Activated naive CD8-positive, alpha-beta T cell treated with anti-CD3 and anti-CD28 coated beads, Interleukin-2, amount 50 U/mL, for 24 hours (primary cell): ENCODE measurements at regions not wholly inside any gene's neighbourhood (a gene's known extent, or its start where the extent isn't known, plus 50 kb on each side); places are given as distances from the start of the nearest gene placed in this dataset.
"Not testable (repeated sequence)": the region's sequence is repeated elsewhere in the genome, so short reads cannot be mapped to it uniquely, and the experiment has no call there.

Experiments used
- ATAC-seq: fragments of 150-1000 bp; cut with Tn5 transposase; one replicate; pipeline ENCODE4 v1.10.0; 2021
- DNase-seq: peaks from one replicate; pipeline ENCODE4 v3.0.0; 2021
- H3K27ac Mint-ChIP-seq: one replicate; pipeline ENCODE4 v1.8.0; 2021; ENCODE audit warnings: mild to moderate bottlenecking, mixed read lengths
- H3K27me3 Mint-ChIP-seq: one replicate; pipeline ENCODE4 v1.8.0; 2021; ENCODE audit warnings: mixed read lengths
- H3K36me3 Mint-ChIP-seq: one replicate; pipeline ENCODE4 v1.8.0; 2021; ENCODE audit warnings: low read depth, mixed read lengths
- H3K4me1 Mint-ChIP-seq: one replicate; pipeline ENCODE4 v1.8.0; 2021; ENCODE audit warnings: mixed read lengths
- H3K4me3 Mint-ChIP-seq: one replicate; pipeline ENCODE4 v1.8.0; 2021; ENCODE audit warnings: mild to moderate bottlenecking, moderate library complexity, mixed read lengths
- H3K9me3 Mint-ChIP-seq: one replicate; pipeline ENCODE4 v1.8.0; 2021; ENCODE audit warnings: mixed read lengths

- no peaks in the 10 kb centered on the region for H3K9me3 Mint-ChIP-seq
- DNase-seq (no peak), ATAC-seq (no peak)
- H3K4me1 Mint-ChIP-seq: no peaks in the 10 kb centered on the region
- H3K27ac Mint-ChIP-seq: no peak overlapping the region
- H3K4me3 Mint-ChIP-seq: no peak overlapping the region
- no peaks in the 10 kb centered on the region for H3K27me3 Mint-ChIP-seq
- no peaks in the 10 kb centered on the region for H3K36me3 Mint-ChIP-seq
Measured at GRCh38 chr11:25396847-25397246, 900.0 kb downstream of the LUZP2 start.

GRCh38 chr11:25408146-25408545 is 911.3 kb downstream of the LUZP2 start:
- Mint-ChIP-seq H3K27ac (no peak overlapping the region), H3K9me3 (peaks cover 4% of the 10 kb centered on the region), H3K4me1 (no peaks in the 10 kb centered on the region), H3K4me3 (no peak overlapping the region), H3K36me3 (no peaks in the 10 kb centered on the region), H3K27me3 (no peaks in the 10 kb centered on the region)
- ATAC-seq (no peak), DNase-seq (no peak)

DNA sequence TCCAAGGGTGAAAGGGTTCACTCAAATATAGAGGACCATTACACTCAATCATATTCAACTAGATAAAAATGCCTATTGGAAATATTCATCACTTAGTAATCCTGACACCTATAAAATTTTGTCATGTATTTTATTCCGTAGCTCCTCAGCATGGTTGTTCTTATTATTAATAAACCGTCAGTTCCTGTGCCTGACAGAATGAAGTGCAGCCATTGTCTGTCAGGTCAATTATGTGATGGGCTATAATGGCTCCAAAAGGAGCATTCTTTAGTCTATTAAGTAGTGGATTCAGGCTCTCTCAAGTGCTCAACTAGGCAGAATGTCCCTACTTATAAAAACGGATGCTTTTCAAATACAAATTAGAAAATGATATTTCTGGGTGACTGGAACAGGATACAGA is 916.1 kb upstream of the ANO3 start:
- Mint-ChIP-seq H3K36me3 (no peaks in the 10 kb centered on the region), H3K27ac (no peak overlapping the region), H3K27me3 (no peaks in the 10 kb centered on the region), H3K4me1 (no peaks in the 10 kb centered on the region), H3K9me3 (peaks cover 11% of the 10 kb centered on the region), H3K4me3 (no peak overlapping the region)
- ATAC-seq (no peak), DNase-seq (no peak)

DNA sequence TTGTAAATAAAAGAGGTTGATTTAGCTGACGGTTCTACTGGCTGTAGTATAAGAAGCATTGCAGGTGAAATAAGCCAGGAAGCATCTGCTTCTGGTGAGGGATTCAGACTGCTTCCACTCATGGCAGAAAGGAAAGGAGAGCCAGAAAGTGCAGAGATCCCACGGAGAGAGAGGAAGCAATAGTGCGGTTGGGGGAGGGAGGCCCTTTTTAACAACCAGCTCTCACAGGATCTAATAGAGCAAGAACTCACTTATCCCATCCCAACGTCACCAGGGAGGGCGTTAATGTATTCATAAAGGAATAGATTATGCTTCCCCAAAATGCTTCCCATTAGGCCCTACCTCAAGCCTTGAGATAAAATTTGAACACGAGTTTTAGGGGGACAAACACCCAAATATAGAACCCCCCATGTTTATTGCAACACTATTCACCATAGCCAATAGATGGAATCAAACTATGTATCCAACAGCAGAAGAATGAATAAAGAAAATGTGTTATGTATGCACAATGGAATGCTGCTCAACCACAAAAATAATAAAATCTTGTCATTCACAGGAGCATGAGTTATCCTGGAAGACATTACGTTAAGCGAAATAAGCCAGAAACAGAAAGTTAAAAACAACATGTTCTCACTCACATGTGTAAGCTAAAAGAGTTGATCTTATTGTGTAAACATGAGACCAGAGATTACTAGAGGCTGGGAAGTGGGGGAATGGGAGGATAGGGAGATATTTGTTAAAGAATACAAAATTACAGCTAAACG is 908.3 kb upstream of the ANO3 start:
- Mint-ChIP-seq H3K36me3 (no peaks in the 10 kb centered on the region), H3K4me1 (no peaks in the 10 kb centered on the region), H3K9me3 (peaks cover 16% of the 10 kb centered on the region), H3K27me3 (no peaks in the 10 kb centered on the region), H3K27ac (no peak overlapping the region), H3K4me3 (no peak overlapping the region)
- ATAC-seq (no peak), DNase-seq (no peak)

GRCh38 chr11:25432376-25432775 is 899.6 kb upstream of the ANO3 start:
- no peak for ATAC-seq
- H3K4me1 Mint-ChIP-seq: no peaks in the 10 kb centered on the region
- DNase-seq: no peak
- no peaks in the 10 kb centered on the region for H3K27me3 Mint-ChIP-seq
- H3K36me3 Mint-ChIP-seq: no peaks in the 10 kb centered on the region
- no peak overlapping the region for H3K27ac Mint-ChIP-seq
- no peak overlapping the region for H3K4me3 Mint-ChIP-seq
- H3K9me3 Mint-ChIP-seq: no peaks in the 10 kb centered on the region

DNA sequence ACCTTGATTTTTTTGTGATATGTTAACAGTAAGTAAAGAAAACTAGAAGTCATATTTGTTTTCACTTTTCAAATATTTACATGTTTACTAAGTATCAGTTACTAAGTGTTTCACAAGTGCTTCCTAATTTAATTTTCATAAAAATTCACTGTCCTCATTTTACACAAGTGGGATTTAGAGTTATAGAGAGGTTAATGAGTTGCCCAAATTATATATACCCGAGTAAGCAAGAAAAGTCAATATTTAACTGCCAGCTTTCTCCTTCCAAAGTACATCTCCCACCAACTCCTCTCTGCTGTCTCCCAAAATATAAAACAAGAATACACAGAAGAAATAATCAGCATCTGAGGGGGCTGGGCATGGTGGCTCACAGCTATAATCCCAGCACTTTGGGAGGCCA is 896.7 kb upstream of the ANO3 start:
- no peak for ATAC-seq
- Mint-ChIP-seq H3K9me3 (peaks cover 7% of the 10 kb centered on the region), H3K4me3 (no peak overlapping the region), H3K27me3 (no peaks in the 10 kb centered on the region), H3K36me3 (no peaks in the 10 kb centered on the region), H3K4me1 (no peaks in the 10 kb centered on the region), H3K27ac (no peak overlapping the region)
- DNase-seq: no peak

GRCh38 chr11:25436326-25436725 is 895.6 kb upstream of the ANO3 start:
- no peaks in the 10 kb centered on the region for H3K36me3 Mint-ChIP-seq
- H3K4me1 Mint-ChIP-seq: no peaks in the 10 kb centered on the region
- no peak for DNase-seq
- no peak overlapping the region for H3K4me3 Mint-ChIP-seq
- no peaks in the 10 kb centered on the region for H3K27me3 Mint-ChIP-seq
- H3K27ac Mint-ChIP-seq: no peak overlapping the region
- ATAC-seq: no peak
- H3K9me3 Mint-ChIP-seq: peaks cover 7% of the 10 kb centered on the region

GRCh38 chr11:25441421-25441820 is 890.5 kb upstream of the ANO3 start:
- no peak for ATAC-seq
- no peak overlapping the region for H3K4me3 Mint-ChIP-seq
- peaks cover 10% of the 10 kb centered on the region for H3K9me3 Mint-ChIP-seq
- no peak for DNase-seq
- H3K27ac Mint-ChIP-seq: no peak overlapping the region
- H3K27me3 Mint-ChIP-seq: no peaks in the 10 kb centered on the region
- H3K4me1 Mint-ChIP-seq: no peaks in the 10 kb centered on the region
- H3K36me3 Mint-ChIP-seq: no peaks in the 10 kb centered on the region

- H3K27me3 Mint-ChIP-seq: no peaks in the 10 kb centered on the region
- no peaks in the 10 kb centered on the region for H3K4me1 Mint-ChIP-seq
Measured at GRCh38 chr11:25449091-25449490, 882.8 kb upstream of the ANO3 start.

GRCh38 chr11:25453471-25453870 is 878.5 kb upstream of the ANO3 start:
- peaks cover 14% of the 10 kb centered on the region for H3K9me3 Mint-ChIP-seq
- ATAC-seq (no peak), DNase-seq (no peak)
- no peaks in the 10 kb centered on the region for H3K27me3 Mint-ChIP-seq
- H3K27ac Mint-ChIP-seq: no peak overlapping the region
- H3K4me3 Mint-ChIP-seq: no peak overlapping the region
- H3K36me3 Mint-ChIP-seq: no peaks in the 10 kb centered on the region
- H3K4me1 Mint-ChIP-seq: no peaks in the 10 kb centered on the region

More at GRCh38 chr11:25449091-25449490, 882.8 kb upstream of the ANO3 start:
- Mint-ChIP-seq H3K27ac (no peak overlapping the region), H3K9me3 (peaks cover 15% of the 10 kb centered on the region), H3K36me3 (no peaks in the 10 kb centered on the region), H3K4me3 (no peak overlapping the region)
- DNase-seq (no peak), ATAC-seq (no peak)

GRCh38 chr11:25456211-25456610 is 875.7 kb upstream of the ANO3 start:
- H3K4me1 Mint-ChIP-seq: no peaks in the 10 kb centered on the region
- no peak for ATAC-seq

GRCh38 chr11:25483915-25484635 is 847.9 kb upstream of the ANO3 start:
- no peaks in the 10 kb centered on the region for H3K36me3 Mint-ChIP-seq
- no peaks in the 10 kb centered on the region for H3K4me1 Mint-ChIP-seq
- no peak overlapping the region for H3K4me3 Mint-ChIP-seq
- no peaks in the 10 kb centered on the region for H3K9me3 Mint-ChIP-seq
- H3K27me3 Mint-ChIP-seq: no peaks in the 10 kb centered on the region
- H3K27ac Mint-ChIP-seq: no peak overlapping the region
- DNase-seq (no peak), ATAC-seq (no peak)

More at GRCh38 chr11:25456211-25456610, 875.7 kb upstream of the ANO3 start:
- no peak for DNase-seq
- H3K36me3 Mint-ChIP-seq: no peaks in the 10 kb centered on the region
- H3K4me3 Mint-ChIP-seq: no peak overlapping the region
- H3K9me3 Mint-ChIP-seq: peaks cover 12% of the 10 kb centered on the region
- H3K27ac Mint-ChIP-seq: no peak overlapping the region
- H3K27me3 Mint-ChIP-seq: no peaks in the 10 kb centered on the region

DNA sequence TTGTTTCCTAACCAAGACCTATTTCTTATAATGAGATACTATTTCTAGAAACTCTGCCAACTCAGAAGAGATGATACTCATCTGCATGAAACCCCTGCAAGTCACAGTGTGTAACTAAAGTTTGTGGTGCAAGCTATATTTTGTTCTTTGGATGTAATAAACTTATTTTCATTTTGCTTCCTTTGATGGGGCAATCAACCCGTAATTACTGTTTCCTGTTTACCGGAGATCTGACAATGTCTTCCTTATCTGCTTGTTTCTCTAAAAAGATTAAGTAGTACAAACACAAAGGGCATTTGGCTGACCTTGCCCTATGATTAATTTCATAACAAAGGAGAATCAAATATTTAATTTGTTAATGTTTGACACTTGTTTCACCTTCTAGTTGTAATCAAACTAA is 846.6 kb upstream of the ANO3 start:
- no peaks in the 10 kb centered on the region for H3K9me3 Mint-ChIP-seq
- ATAC-seq: no peak

DNA sequence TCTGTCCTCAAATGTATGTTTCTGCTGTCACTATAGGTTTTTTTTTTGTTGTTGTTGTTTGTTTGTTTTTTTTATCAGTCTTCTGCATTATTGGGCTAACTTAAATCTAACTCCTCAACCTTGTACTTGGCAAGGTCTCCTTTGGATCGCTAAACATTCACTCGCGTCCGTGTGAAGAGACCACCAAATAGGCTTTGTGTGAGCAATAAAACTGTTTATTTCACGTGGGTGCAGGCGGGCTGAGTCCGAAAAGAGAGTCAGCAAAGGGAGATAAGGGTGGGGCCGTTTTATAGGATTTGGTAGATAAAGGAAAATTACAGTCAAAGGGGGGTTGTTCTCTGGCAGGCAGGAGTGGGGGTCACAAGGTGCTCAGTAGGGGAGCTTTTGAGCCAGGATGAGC is 845.6 kb upstream of the ANO3 start:
- H3K9me3 Mint-ChIP-seq, H3K4me3 Mint-ChIP-seq, ATAC-seq, H3K4me1 Mint-ChIP-seq, H3K27me3 Mint-ChIP-seq, H3K27ac Mint-ChIP-seq, DNase-seq, H3K36me3 Mint-ChIP-seq: not testable (repeated sequence)

More for the DNA sequence above, 846.6 kb upstream of the ANO3 start:
- Mint-ChIP-seq H3K4me3 (no peak overlapping the region), H3K36me3 (no peaks in the 10 kb centered on the region), H3K27ac (no peak overlapping the region), H3K27me3 (no peaks in the 10 kb centered on the region), H3K4me1 (no peaks in the 10 kb centered on the region)
- DNase-seq: no peak

DNA sequence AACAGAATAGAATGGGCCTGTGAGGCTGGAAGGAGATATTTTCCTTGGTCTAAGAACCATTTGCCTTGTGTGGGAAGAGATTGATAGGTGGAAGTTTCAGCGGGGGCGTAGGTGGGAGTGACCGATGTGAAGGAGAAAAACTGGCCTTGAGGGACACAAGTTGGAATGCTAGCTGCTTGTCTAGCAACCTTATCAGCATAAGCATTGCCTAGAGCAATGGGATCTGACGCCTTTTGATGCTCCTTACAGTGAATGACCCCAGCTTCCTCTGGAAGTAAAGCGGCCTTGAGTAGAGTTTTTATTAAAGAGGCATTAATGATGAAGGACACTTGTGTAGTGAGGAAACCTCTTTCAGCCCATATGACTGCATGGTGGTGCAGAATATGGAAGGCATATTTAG is 843.8 kb upstream of the ANO3 start:
- H3K27me3 Mint-ChIP-seq, ATAC-seq, H3K4me1 Mint-ChIP-seq, H3K4me3 Mint-ChIP-seq, H3K36me3 Mint-ChIP-seq, H3K27ac Mint-ChIP-seq, DNase-seq, H3K9me3 Mint-ChIP-seq: not testable (repeated sequence)
